ENCODE measurements at regions not wholly inside any gene's neighbourhood (a gene's known extent, or its start where the extent isn't known, plus 50 kb on each side); places are given as distances from the start of the nearest gene placed in this dataset.

- no peaks in the 10 kb centered on the region for H3K4me1 ChIP-seq
- no peak for DNase-seq
- no peak for TF ChIP-seq POLR2A (IDR thresholded peaks at IDR 0.05)
- no peak for TF ChIP-seq CTCF (IDR thresholded peaks at IDR 0.05)
- H3K27me3 ChIP-seq, result no peaks in the 10 kb centered on the region
- no peaks in the 10 kb centered on the region for H3K36me3 ChIP-seq
- H3K4me3 ChIP-seq, result no peak overlapping the region
- H3K27ac ChIP-seq, result no peak overlapping the region
- H3K9me3 ChIP-seq, result no peaks in the 10 kb centered on the region
- intact Hi-C loops (cut with DNase I; ENCODE audit: low total_unique reads), result no loop called here
Measured at GRCh38 chr16:62638964-62639870, 603.0 kb upstream of the CDH8 start.

- Histone ChIP-seq H3K4me3 (no peak overlapping the region), H3K27me3 (no peaks in the 10 kb centered on the region), H3K27ac (no peak overlapping the region), H3K4me1 (no peaks in the 10 kb centered on the region), H3K36me3 (no peaks in the 10 kb centered on the region), H3K9me3 (no peaks in the 10 kb centered on the region)
- DNase-seq, result no peak
- no peak for TF ChIP-seq POLR2A (IDR thresholded peaks at IDR 0.05)
- TF ChIP-seq CTCF (IDR thresholded peaks at IDR 0.05), result no peak
- intact Hi-C loops (cut with DNase I; ENCODE audit: low total_unique reads), result no loop called here
Measured at GRCh38 chr16:62638324-62638911, 602.2 kb upstream of the CDH8 start.

GRCh38 chr16:62625326-62625725 is 589.1 kb upstream of the CDH8 start:
- Histone ChIP-seq H3K4me3 (no peak overlapping the region), H3K4me1 (no peaks in the 10 kb centered on the region), H3K27ac (no peak overlapping the region), H3K27me3 (no peaks in the 10 kb centered on the region), H3K9me3 (no peaks in the 10 kb centered on the region), H3K36me3 (no peaks in the 10 kb centered on the region)
- intact Hi-C loops (cut with DNase I; ENCODE audit: low total_unique reads), result no loop called here
- TF ChIP-seq POLR2A (IDR thresholded peaks at IDR 0.05), result no peak
- no peak for TF ChIP-seq CTCF (IDR thresholded peaks at IDR 0.05)
- no peak for DNase-seq

GRCh38 chr16:62620275-62620674 is 584.0 kb upstream of the CDH8 start:
- Histone ChIP-seq H3K27ac (no peak overlapping the region), H3K27me3 (no peaks in the 10 kb centered on the region), H3K9me3 (no peaks in the 10 kb centered on the region), H3K4me3 (no peak overlapping the region), H3K36me3 (no peaks in the 10 kb centered on the region), H3K4me1 (no peaks in the 10 kb centered on the region)
- no peak for DNase-seq
- no peak for TF ChIP-seq CTCF (IDR thresholded peaks at IDR 0.05)
- TF ChIP-seq POLR2A (IDR thresholded peaks at IDR 0.05), result no peak
- intact Hi-C loops (cut with DNase I; ENCODE audit: low total_unique reads), result no loop called here

- H3K27me3 ChIP-seq, result no peaks in the 10 kb centered on the region
- no peak overlapping the region for H3K4me3 ChIP-seq
- H3K4me1 ChIP-seq, result no peaks in the 10 kb centered on the region
- TF ChIP-seq CTCF (IDR thresholded peaks at IDR 0.05) (no peak), POLR2A (IDR thresholded peaks at IDR 0.05) (no peak)
- intact Hi-C loops (cut with DNase I; ENCODE audit: low total_unique reads), result no loop called here
- H3K27ac ChIP-seq, result no peak overlapping the region
- no peaks in the 10 kb centered on the region for H3K36me3 ChIP-seq
- no peak for DNase-seq
- no peaks in the 10 kb centered on the region for H3K9me3 ChIP-seq
Measured at GRCh38 chr16:62615526-62615925, 579.3 kb upstream of the CDH8 start.

Measured in uterus (tissue), 3 donors.